HepG2 (cell line): ENCODE measurements at regions not wholly inside any gene's neighbourhood (a gene's known extent, or its start where the extent isn't known, plus 50 kb on each side); places are given as distances from the start of the nearest gene placed in this dataset.
"Not testable (repeated sequence)": the region's sequence is repeated elsewhere in the genome, so short reads cannot be mapped to it uniquely, and the experiment has no call there.

Source experiments
- NFIB ChIP-seq: sonication (generic); formaldehyde crosslinking; IDR thresholded peaks from 2 replicates; pipeline ENCODE4 v1.9.0; 2021; ENCODE audit warnings: missing genetic modification reagents, mild to moderate bottlenecking, borderline replicate concordance
- SRF ChIP-seq: IDR thresholded peaks from 2 replicates; pipeline ENCODE4 v1.6.1; 2011; ENCODE audit warnings: mild to moderate bottlenecking, low read depth, low read length, moderate library complexity
- TOE1 ChIP-seq: sonication (generic); formaldehyde crosslinking; IDR thresholded peaks from 2 replicates; pipeline ENCODE4 v1.4.0; 2020; ENCODE audit warnings: mild to moderate bottlenecking, missing genetic modification reagents
- ZBTB1 ChIP-seq: sonication (generic); formaldehyde crosslinking; IDR thresholded peaks from 2 replicates; pipeline ENCODE4 v1.4.0; 2020; ENCODE audit warnings: missing genetic modification reagents, borderline replicate concordance
- ZC3H4 ChIP-seq: sonication (generic); formaldehyde crosslinking; IDR thresholded peaks from 2 replicates; pipeline ENCODE4 v1.4.0; 2020; ENCODE audit warnings: missing genetic modification reagents, borderline replicate concordance
- ZNF335 ChIP-seq: sonication (generic); formaldehyde crosslinking; IDR thresholded peaks from 2 replicates; pipeline ENCODE4 v1.4.0; 2020; ENCODE audit warnings: missing genetic modification reagents
- TF ChIP-seq, protein P1 (sequence below): sonication (generic); formaldehyde crosslinking; IDR thresholded peaks from 2 replicates; pipeline ENCODE4 v1.8.0; 2022; ENCODE audit warnings: mild to moderate bottlenecking, missing genetic modification reagents

DNA sequence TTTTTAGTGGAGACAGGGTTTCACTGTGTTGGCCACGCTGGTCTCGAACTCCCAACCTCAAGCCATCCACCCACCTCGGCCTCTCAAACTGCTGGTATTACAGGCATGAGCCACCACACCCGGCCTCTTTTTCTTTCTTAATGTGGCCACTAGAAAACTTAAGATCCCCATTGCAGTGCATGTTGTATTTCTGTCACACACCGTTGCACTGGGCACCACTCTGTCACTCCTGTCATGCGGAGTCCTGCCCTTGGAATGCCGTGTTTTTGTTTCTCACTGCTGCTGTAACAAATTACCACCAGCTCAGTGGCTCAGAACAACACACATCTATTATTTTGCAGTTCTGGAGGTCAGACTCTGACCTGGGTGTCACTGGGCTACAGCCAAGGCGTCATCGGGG, 178.9 kb downstream of the TRIM43 start:
- not testable (repeated sequence) for TF ChIP-seq SRF; ZC3H4 (CRISPR knock-in tag); TOE1 (CRISPR knock-in tag); ZNF335 (CRISPR knock-in tag); NFIB (CRISPR knock-in tag); ZBTB1 (CRISPR knock-in tag)
- TF ChIP-seq, protein P1, sequence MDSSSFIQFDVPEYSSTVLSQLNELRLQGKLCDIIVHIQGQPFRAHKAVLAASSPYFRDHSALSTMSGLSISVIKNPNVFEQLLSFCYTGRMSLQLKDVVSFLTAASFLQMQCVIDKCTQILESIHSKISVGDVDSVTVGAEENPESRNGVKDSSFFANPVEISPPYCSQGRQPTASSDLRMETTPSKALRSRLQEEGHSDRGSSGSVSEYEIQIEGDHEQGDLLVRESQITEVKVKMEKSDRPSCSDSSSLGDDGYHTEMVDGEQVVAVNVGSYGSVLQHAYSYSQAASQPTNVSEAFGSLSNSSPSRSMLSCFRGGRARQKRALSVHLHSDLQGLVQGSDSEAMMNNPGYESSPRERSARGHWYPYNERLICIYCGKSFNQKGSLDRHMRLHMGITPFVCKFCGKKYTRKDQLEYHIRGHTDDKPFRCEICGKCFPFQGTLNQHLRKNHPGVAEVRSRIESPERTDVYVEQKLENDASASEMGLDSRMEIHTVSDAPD (CRISPR knock-in tag), result not testable (repeated sequence)
